Activated B cell treated with CpG ODN at 0.5 μM for 24 hours (primary cell): ENCODE measurements at regions not wholly inside any gene's neighbourhood (a gene's known extent, or its start where the extent isn't known, plus 50 kb on each side); places are given as distances from the start of the nearest gene placed in this dataset.

ENCODE experiments used
- ATAC-seq: fragments of 200-7000 bp; cut with Tn5 transposase; one replicate; pipeline ENCODE4 v1.10.0; 2021; ENCODE audit warnings: low read depth, mild to moderate bottlenecking, moderate library complexity
- CTCF ChIA-PET: fragments of 350-600 bp; sonication (Branson Sonifier 250); formaldehyde crosslinking; loops from one replicate; lab custom pipeline; 2021; ENCODE audit warnings: antibody characterized with exemption; lab: Charles Lee
- POLR2A ChIA-PET: fragments of 350-600 bp; sonication (Branson Sonifier 250); formaldehyde crosslinking; loops from one replicate; lab custom pipeline; 2021; ENCODE audit warnings: antibody characterized with exemption; lab: Charles Lee
- DNase-seq: peaks from one replicate; pipeline ENCODE4 v3.0.0; 2022
- H3K27ac Mint-ChIP-seq: one replicate; pipeline ENCODE4 v1.8.0; 2020; ENCODE audit warnings: mixed read lengths
- H3K27me3 Mint-ChIP-seq: one replicate; pipeline ENCODE4 v1.8.0; 2021; ENCODE audit warnings: mixed read lengths
- H3K36me3 Mint-ChIP-seq: one replicate; pipeline ENCODE4 v1.8.0; 2021; ENCODE audit warnings: low read depth, mixed read lengths
- H3K4me1 Mint-ChIP-seq: one replicate; pipeline ENCODE4 v1.8.0; 2021; ENCODE audit warnings: mixed read lengths
- H3K4me3 Mint-ChIP-seq: one replicate; pipeline ENCODE4 v1.8.0; 2020; ENCODE audit warnings: mild to moderate bottlenecking, mixed read lengths
- H3K9me3 Mint-ChIP-seq: one replicate; pipeline ENCODE4 v1.8.0; 2020; ENCODE audit warnings: mixed read lengths
- CTCF ChIP-seq: fragments of 200-600 bp; IDR thresholded peaks from one replicate; pipeline ENCODE4 v1.8.0; 2022; ENCODE audit warnings: antibody characterized with exemption, mild to moderate bottlenecking
- intact Hi-C: fragments of 100-400 bp; cut with micrococcal nuclease; formaldehyde crosslinking; loops from one replicate; pipeline ENCODE4 v1.15.1; 2024

GRCh38 chrY:8611815-8612214, 725.4 kb upstream of the TSPY4 start:
- no peak for TF ChIP-seq CTCF
- H3K27ac Mint-ChIP-seq: no peak overlapping the region
- no peaks in the 10 kb centered on the region for H3K27me3 Mint-ChIP-seq
- H3K4me3 Mint-ChIP-seq: no peak overlapping the region
- intact Hi-C loops: no loop called here
- no peaks in the 10 kb centered on the region for H3K36me3 Mint-ChIP-seq
- DNase-seq: no peak
- ChIA-PET CTCF (no interaction called here), POLR2A (no interaction called here)
- ATAC-seq: no peak
- no peaks in the 10 kb centered on the region for H3K9me3 Mint-ChIP-seq
- H3K4me1 Mint-ChIP-seq: no peaks in the 10 kb centered on the region

GRCh38 chrY:8618302-8618701, 719.0 kb upstream of the TSPY4 start:
- DNase-seq (no peak), ATAC-seq (no peak)
- Mint-ChIP-seq H3K4me3 (no peak overlapping the region), H3K27me3 (no peaks in the 10 kb centered on the region), H3K9me3 (no peaks in the 10 kb centered on the region), H3K36me3 (no peaks in the 10 kb centered on the region), H3K27ac (no peak overlapping the region), H3K4me1 (no peaks in the 10 kb centered on the region)
- CTCF ChIA-PET: no interaction called here
- POLR2A ChIA-PET: no interaction called here
- intact Hi-C loops: no loop called here
- no peak for TF ChIP-seq CTCF

- Mint-ChIP-seq H3K4me1 (no peaks in the 10 kb centered on the region), H3K27ac (no peak overlapping the region), H3K9me3 (no peaks in the 10 kb centered on the region), H3K4me3 (no peak overlapping the region), H3K36me3 (no peaks in the 10 kb centered on the region), H3K27me3 (no peaks in the 10 kb centered on the region)
- DNase-seq: no peak
- CTCF ChIA-PET: no interaction called here
- no peak for TF ChIP-seq CTCF
- intact Hi-C loops: no loop called here
- no peak for ATAC-seq
- POLR2A ChIA-PET: no interaction called here
These were observed 715.1 kb upstream of the TSPY4 start for GRCh38 chrY:8622156-8622555.

- H3K36me3 Mint-ChIP-seq: no peaks in the 10 kb centered on the region
- H3K27ac Mint-ChIP-seq: no peak overlapping the region
- no peak for ATAC-seq
- no peak overlapping the region for H3K4me3 Mint-ChIP-seq
- H3K27me3 Mint-ChIP-seq: no peaks in the 10 kb centered on the region
- ChIA-PET POLR2A (no interaction called here), CTCF (no interaction called here)
- no peaks in the 10 kb centered on the region for H3K4me1 Mint-ChIP-seq
- intact Hi-C loops: no loop called here
- no peak for TF ChIP-seq CTCF
- H3K9me3 Mint-ChIP-seq: no peaks in the 10 kb centered on the region
- DNase-seq: no peak
These were observed 714.4 kb upstream of the TSPY4 start for GRCh38 chrY:8622856-8623255.

- Mint-ChIP-seq H3K27ac (no peak overlapping the region), H3K4me1 (peaks cover 3% of the 10 kb centered on the region), H3K4me3 (no peak overlapping the region), H3K36me3 (no peaks in the 10 kb centered on the region), H3K9me3 (no peaks in the 10 kb centered on the region), H3K27me3 (no peaks in the 10 kb centered on the region)
- ATAC-seq (no peak), DNase-seq (no peak)
- intact Hi-C loops: no loop called here
- TF ChIP-seq CTCF: no peak
- POLR2A ChIA-PET: no interaction called here
- CTCF ChIA-PET: no interaction called here
These were observed 707.6 kb upstream of the TSPY4 start for GRCh38 chrY:8629636-8630035.
